KMS-11 (cell line): ENCODE measurements at regions not wholly inside any gene's neighbourhood (a gene's known extent, or its start where the extent isn't known, plus 50 kb on each side); places are given as distances from the start of the nearest gene placed in this dataset.

Experiments
- H2AFZ ChIP-seq: fragments of 200-600 bp; sonication (generic); 2 replicates; pipeline ENCODE4 v1.6.1; 2016; ENCODE audit warnings: antibody characterized with exemption, mixed run types, low read depth
- H3K27ac ChIP-seq: fragments of 200-600 bp; sonication (generic); 2 replicates; pipeline ENCODE4 v1.6.1; 2016; ENCODE audit warnings: mild to moderate bottlenecking, mixed run types
- H3K27me3 ChIP-seq: fragments of 200-600 bp; sonication (generic); 2 replicates; pipeline ENCODE4 v1.6.1; 2017; ENCODE audit warnings: mild to moderate bottlenecking, low read depth, mixed run types, moderate library complexity; ENCODE audit not compliant: insufficient read depth
- H3K36me3 ChIP-seq: fragments of 200-600 bp; sonication (generic); 2 replicates; pipeline ENCODE4 v1.6.1; 2017; ENCODE audit warnings: mild to moderate bottlenecking, mixed run types; ENCODE audit not compliant: insufficient read depth
- H3K4me1 ChIP-seq: fragments of 200-600 bp; sonication (generic); 2 replicates; pipeline ENCODE4 v1.6.1; 2016; ENCODE audit warnings: mild to moderate bottlenecking, low read depth, mixed run types; ENCODE audit not compliant: poor library complexity, severe bottlenecking
- H3K4me2 ChIP-seq: fragments of 200-600 bp; sonication (generic); 2 replicates; pipeline ENCODE4 v1.7.0; 2016; ENCODE audit warnings: mild to moderate bottlenecking, mixed run types
- H3K4me3 ChIP-seq: fragments of 200-600 bp; sonication (generic); IDR thresholded peaks from 2 replicates; pipeline ENCODE4 v1.6.1; 2017; ENCODE audit warnings: low read depth, low read length, mixed read lengths; ENCODE audit not compliant: insufficient read depth
- H3K79me2 ChIP-seq: fragments of 200-600 bp; sonication (generic); 2 replicates; pipeline ENCODE4 v1.6.1; 2016; ENCODE audit warnings: low read depth, mixed run types; ENCODE audit not compliant: insufficient read depth
- H3K9ac ChIP-seq: fragments of 200-600 bp; sonication (generic); 2 replicates; pipeline ENCODE4 v1.6.1; 2016; ENCODE audit warnings: mild to moderate bottlenecking, mixed run types
- H4K20me1 ChIP-seq: fragments of 200-600 bp; sonication (generic); 2 replicates; pipeline ENCODE4 v1.6.1; 2016; ENCODE audit warnings: mild to moderate bottlenecking, mixed run types; ENCODE audit not compliant: insufficient read depth
- TF ChIP-seq, protein P1 (sequence below): fragments of 200-600 bp; sonication (generic); conservative IDR thresholded peaks from 2 replicates; pipeline ENCODE4 v1.6.1; 2017; ENCODE audit warnings: low read depth, mild to moderate bottlenecking, antibody characterized with exemption, low read length, moderate library complexity, mixed read lengths

DNA sequence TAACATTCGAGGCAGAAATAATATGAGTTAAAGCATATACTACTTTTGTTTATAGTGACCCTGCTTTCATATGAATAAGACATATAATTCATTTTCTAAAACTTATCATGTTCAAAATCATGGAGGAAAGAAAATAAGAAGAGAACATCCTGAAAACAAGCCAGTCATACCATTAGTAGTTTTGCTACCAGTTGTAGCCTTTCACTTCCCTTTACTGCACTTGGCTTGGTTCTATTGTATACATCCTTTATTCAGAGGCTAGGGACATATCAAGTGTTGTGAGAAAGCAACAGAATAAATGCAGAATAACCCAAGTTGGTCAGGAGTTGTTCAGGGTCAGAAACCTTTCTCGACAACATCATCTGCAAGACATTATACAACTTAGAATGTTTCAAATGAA, 598.7 kb downstream of the SOX5 start:
- Histone ChIP-seq H3K27ac (no peak overlapping the region), H3K27me3 (no peaks in the 10 kb centered on the region), H3K79me2 (no peaks in the 10 kb centered on the region), H3K4me1 (no peaks in the 10 kb centered on the region), H3K36me3 (no peaks in the 10 kb centered on the region), H2AFZ (no peak overlapping the region), H4K20me1 (no peaks in the 10 kb centered on the region), H3K4me2 (no peak overlapping the region), H3K9ac (no peak overlapping the region), H3K4me3 (no peak overlapping the region)
- TF ChIP-seq, protein P1, sequence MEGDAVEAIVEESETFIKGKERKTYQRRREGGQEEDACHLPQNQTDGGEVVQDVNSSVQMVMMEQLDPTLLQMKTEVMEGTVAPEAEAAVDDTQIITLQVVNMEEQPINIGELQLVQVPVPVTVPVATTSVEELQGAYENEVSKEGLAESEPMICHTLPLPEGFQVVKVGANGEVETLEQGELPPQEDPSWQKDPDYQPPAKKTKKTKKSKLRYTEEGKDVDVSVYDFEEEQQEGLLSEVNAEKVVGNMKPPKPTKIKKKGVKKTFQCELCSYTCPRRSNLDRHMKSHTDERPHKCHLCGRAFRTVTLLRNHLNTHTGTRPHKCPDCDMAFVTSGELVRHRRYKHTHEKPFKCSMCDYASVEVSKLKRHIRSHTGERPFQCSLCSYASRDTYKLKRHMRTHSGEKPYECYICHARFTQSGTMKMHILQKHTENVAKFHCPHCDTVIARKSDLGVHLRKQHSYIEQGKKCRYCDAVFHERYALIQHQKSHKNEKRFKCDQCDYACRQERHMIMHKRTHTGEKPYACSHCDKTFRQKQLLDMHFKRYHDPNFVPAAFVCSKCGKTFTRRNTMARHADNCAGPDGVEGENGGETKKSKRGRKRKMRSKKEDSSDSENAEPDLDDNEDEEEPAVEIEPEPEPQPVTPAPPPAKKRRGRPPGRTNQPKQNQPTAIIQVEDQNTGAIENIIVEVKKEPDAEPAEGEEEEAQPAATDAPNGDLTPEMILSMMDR, result no peak

DNA sequence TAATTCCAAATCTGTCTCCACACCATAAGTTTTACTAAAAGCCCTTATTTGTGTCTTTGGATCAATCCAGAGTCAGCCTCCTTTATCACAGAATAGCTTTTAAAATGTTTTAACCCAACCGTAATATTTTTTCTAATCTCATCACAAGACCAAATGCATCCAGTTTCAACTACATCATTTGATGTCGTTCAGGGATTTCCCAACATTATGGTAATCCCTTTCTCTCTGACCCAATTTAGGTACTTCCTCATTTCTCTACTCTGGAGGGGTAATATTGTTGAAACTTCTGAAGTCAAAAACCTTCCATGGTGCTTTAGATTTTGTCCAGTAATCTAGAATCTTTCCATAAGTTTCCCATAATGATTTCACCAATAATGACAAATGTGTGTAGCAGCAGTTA, 596.8 kb downstream of the SOX5 start:
- no peaks in the 10 kb centered on the region for H4K20me1 ChIP-seq

DNA sequence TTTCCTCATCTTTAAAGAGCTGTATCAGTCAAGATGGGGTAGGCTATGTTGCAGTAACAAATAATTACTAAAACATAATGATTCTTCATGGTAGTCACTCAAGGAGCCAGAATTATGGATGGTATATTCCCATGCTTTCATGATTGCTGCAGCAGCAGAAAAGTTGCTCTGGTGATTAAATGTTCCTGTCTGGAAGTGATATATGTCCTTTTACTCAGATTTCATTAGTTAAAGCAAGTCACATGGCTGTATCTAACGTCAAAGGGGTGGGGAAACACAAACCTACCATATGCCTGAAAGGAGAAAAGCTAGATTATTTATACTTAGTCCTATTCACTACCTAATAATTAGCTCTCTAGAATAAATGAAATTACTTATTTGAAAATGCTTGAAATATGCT, 594.7 kb downstream of the SOX5 start:
- H3K4me2 ChIP-seq, result no peak overlapping the region
- no peaks in the 10 kb centered on the region for H3K27me3 ChIP-seq
- no peaks in the 10 kb centered on the region for H3K79me2 ChIP-seq
- H3K4me1 ChIP-seq, result no peaks in the 10 kb centered on the region
- H3K9ac ChIP-seq, result no peak overlapping the region
- TF ChIP-seq, protein P1, result no peak
- H2AFZ ChIP-seq, result no peak overlapping the region
- no peak overlapping the region for H3K27ac ChIP-seq
- no peak overlapping the region for H3K4me3 ChIP-seq
- no peaks in the 10 kb centered on the region for H4K20me1 ChIP-seq
- H3K36me3 ChIP-seq, result no peaks in the 10 kb centered on the region

More for the DNA sequence above, 596.8 kb downstream of the SOX5 start:
- TF ChIP-seq, protein P1, result no peak
- H3K27me3 ChIP-seq, result no peaks in the 10 kb centered on the region
- H3K4me1 ChIP-seq, result no peaks in the 10 kb centered on the region
- H3K36me3 ChIP-seq, result no peaks in the 10 kb centered on the region
- H2AFZ ChIP-seq, result no peak overlapping the region
- H3K9ac ChIP-seq, result no peak overlapping the region
- H3K27ac ChIP-seq, result no peak overlapping the region
- H3K79me2 ChIP-seq, result no peaks in the 10 kb centered on the region
- H3K4me3 ChIP-seq, result no peak overlapping the region
- no peak overlapping the region for H3K4me2 ChIP-seq

DNA sequence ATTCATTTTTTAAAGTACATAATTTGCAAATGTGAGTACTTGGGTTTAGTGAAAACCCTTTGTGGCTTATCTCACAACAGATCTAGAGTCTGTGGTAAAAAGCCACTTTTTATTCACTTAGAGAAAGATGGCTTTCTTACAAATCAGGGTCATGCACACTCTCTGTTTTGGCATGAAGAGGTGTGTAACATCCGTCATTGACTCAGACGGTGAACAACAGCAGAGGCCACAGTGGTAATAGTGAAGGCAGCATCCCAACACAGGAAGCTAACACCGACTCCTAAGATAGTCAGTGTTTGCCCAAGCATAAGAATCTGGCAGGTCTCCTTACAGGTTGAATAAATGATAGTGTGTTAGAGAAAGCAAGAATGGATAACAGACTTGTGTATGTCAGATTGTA, 593.0 kb downstream of the SOX5 start:
- Histone ChIP-seq H3K79me2 (no peaks in the 10 kb centered on the region), H4K20me1 (no peaks in the 10 kb centered on the region), H3K4me3 (no peak overlapping the region), H3K27ac (no peak overlapping the region), H3K36me3 (no peaks in the 10 kb centered on the region), H2AFZ (no peak overlapping the region), H3K9ac (no peak overlapping the region), H3K4me2 (no peak overlapping the region), H3K27me3 (no peaks in the 10 kb centered on the region), H3K4me1 (no peaks in the 10 kb centered on the region)
- TF ChIP-seq, protein P1, result no peak
